ENCODE measurements at regions not wholly inside any gene's neighbourhood (a gene's known extent, or its start where the extent isn't known, plus 50 kb on each side); places are given as distances from the start of the nearest gene placed in this dataset.

DNA sequence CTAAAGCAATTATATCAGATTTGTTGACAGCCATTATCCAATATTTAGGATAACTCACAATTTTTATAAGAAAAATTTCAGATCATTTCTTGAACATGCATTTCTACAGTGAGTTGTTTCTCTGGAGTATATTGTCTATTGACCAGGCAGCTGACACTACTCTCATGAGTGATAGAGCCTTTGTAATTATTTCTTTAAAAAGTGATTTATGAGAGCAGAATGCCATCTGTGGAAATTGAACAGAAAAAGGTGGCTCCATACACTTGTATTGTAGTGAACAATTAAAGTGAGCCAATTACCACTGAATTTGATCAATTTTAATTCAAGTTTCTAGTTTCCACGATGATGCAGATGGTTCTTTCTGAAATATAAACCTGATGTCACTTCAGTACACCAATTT lies 855.4 kb downstream of the TAF11L14 start:
- no peak for TF ChIP-seq CTCF (IDR thresholded peaks at IDR 0.05)
- TF ChIP-seq POLR2A (IDR thresholded peaks at IDR 0.05) = no peak
- no peak for TF ChIP-seq POLR2AphosphoS5 (IDR thresholded peaks at IDR 0.05)

Measured in breast epithelium (tissue), 3 donors.